ENCODE measurements at regions not wholly inside any gene's neighbourhood (a gene's known extent, or its start where the extent isn't known, plus 50 kb on each side); places are given as distances from the start of the nearest gene placed in this dataset.

DNA sequence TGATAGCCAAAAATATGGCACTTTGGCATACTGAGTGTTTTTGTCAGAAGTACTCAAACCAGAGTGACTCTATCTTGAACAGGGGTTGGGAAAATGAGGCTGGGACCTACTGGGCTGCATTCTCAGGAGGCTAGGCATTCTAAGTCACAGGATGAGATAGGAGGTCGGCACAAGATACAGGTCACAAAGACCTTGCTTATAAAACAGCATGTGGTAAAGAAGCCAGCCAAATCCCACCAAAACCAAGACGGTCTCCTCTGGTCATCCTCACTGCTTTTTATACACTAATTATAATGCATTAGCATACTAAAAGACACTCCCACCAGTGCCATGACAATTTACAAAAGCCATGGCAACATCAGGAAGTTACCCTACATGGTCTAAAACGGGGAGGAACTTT lies 985.1 kb downstream of the HACE1 start:
- DNase-seq (ENCODE audit: low spot score), result no peak
- Mint-ChIP-seq H3K4me1 (peaks cover 33% of the 10 kb centered on the region), H3K4me3 (no peak overlapping the region), H3K36me3 (peaks cover 6% of the 10 kb centered on the region), H3K27me3 (ENCODE audit: low read depth) (no peaks in the 10 kb centered on the region), H3K9me3 (peaks cover 19% of the 10 kb centered on the region), H3K27ac (no peak overlapping the region; the same call in 1 of the 2 replicates)
- TF ChIP-seq, protein P1, sequence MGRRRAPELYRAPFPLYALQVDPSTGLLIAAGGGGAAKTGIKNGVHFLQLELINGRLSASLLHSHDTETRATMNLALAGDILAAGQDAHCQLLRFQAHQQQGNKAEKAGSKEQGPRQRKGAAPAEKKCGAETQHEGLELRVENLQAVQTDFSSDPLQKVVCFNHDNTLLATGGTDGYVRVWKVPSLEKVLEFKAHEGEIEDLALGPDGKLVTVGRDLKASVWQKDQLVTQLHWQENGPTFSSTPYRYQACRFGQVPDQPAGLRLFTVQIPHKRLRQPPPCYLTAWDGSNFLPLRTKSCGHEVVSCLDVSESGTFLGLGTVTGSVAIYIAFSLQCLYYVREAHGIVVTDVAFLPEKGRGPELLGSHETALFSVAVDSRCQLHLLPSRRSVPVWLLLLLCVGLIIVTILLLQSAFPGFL (CRISPR knock-in tag; IDR thresholded peaks at IDR 0.05; ENCODE audit: borderline replicate concordance), result no peak
- TF ChIP-seq OVOL2 (CRISPR knock-in tag; IDR thresholded peaks at IDR 0.05; ENCODE audit: borderline replicate concordance) (no peak), ZNF121 (CRISPR knock-in tag; IDR thresholded peaks at IDR 0.05) (no peak), MXD4 (CRISPR knock-in tag; IDR thresholded peaks at IDR 0.05; ENCODE audit: borderline replicate concordance) (no peak)
- TF ChIP-seq, protein P2, sequence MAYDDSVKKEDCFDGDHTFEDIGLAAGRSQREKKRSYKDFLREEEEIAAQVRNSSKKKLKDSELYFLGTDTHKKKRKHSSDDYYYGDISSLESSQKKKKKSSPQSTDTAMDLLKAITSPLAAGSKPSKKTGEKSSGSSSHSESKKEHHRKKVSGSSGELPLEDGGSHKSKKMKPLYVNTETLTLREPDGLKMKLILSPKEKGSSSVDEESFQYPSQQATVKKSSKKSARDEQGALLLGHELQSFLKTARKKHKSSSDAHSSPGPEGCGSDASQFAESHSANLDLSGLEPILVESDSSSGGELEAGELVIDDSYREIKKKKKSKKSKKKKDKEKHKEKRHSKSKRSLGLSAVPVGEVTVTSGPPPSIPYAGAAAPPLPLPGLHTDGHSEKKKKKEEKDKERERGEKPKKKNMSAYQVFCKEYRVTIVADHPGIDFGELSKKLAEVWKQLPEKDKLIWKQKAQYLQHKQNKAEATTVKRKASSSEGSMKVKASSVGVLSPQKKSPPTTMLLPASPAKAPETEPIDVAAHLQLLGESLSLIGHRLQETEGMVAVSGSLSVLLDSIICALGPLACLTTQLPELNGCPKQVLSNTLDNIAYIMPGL (CRISPR knock-in tag; IDR thresholded peaks at IDR 0.05), result no peak
- TF ChIP-seq, protein P3, sequence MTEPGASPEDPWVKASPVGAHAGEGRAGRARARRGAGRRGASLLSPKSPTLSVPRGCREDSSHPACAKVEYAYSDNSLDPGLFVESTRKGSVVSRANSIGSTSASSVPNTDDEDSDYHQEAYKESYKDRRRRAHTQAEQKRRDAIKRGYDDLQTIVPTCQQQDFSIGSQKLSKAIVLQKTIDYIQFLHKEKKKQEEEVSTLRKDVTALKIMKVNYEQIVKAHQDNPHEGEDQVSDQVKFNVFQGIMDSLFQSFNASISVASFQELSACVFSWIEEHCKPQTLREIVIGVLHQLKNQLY (CRISPR knock-in tag; IDR thresholded peaks at IDR 0.05), result no peak
- ChIA-PET POLR2A (no interaction called here), CTCF (no interaction called here)
- peak; percentile 64 for ATAC-seq

DNA sequence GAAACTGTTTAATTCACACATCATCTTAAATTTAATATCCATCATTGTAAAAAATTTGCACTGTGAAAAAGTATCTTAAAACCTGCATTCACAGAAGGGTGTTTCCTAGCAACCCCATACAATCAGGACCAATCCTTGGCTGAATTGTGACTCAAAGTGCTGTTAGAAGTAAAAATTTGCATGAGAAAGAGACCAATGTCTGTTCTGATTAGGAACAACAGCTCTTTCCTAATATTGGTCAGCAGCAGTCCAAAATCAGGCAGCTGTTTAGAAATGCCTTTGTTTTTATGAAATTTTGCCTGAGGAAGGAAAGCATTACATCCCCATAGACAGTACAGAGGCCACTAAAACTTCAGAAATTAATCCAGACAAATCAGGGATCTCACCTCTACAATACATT lies 987.0 kb downstream of the HACE1 start:
- CTCF ChIA-PET, result interaction anchor here (1.0 kb wide), 1 partner anchor 653 kb away, joined by 3 read pairs; no protein-coding TSS in a partner anchor
- no peaks in the 10 kb centered on the region for H3K27me3 Mint-ChIP-seq (ENCODE audit: low read depth)
- TF ChIP-seq PRRX2 (CRISPR knock-in tag; IDR thresholded peaks at IDR 0.05) (no peak), SMAD3 (CRISPR knock-in tag; IDR thresholded peaks at IDR 0.05; ENCODE audit: borderline replicate concordance) (no peak), NFATC4 (CRISPR knock-in tag; IDR thresholded peaks at IDR 0.05) (no peak), GRHL2 (CRISPR knock-in tag; IDR thresholded peaks at IDR 0.05; ENCODE audit: insufficient replicate concordance, severe bottlenecking) (no peak), NFE2L1 (CRISPR knock-in tag; IDR thresholded peaks at IDR 0.05) (no peak), ZNF317 (CRISPR knock-in tag; IDR thresholded peaks at IDR 0.05; ENCODE audit: borderline replicate concordance, low read depth) (no peak)
- TF ChIP-seq, protein P4, sequence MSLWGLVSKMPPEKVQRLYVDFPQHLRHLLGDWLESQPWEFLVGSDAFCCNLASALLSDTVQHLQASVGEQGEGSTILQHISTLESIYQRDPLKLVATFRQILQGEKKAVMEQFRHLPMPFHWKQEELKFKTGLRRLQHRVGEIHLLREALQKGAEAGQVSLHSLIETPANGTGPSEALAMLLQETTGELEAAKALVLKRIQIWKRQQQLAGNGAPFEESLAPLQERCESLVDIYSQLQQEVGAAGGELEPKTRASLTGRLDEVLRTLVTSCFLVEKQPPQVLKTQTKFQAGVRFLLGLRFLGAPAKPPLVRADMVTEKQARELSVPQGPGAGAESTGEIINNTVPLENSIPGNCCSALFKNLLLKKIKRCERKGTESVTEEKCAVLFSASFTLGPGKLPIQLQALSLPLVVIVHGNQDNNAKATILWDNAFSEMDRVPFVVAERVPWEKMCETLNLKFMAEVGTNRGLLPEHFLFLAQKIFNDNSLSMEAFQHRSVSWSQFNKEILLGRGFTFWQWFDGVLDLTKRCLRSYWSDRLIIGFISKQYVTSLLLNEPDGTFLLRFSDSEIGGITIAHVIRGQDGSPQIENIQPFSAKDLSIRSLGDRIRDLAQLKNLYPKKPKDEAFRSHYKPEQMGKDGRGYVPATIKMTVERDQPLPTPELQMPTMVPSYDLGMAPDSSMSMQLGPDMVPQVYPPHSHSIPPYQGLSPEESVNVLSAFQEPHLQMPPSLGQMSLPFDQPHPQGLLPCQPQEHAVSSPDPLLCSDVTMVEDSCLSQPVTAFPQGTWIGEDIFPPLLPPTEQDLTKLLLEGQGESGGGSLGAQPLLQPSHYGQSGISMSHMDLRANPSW (CRISPR knock-in tag; conservative IDR thresholded peaks at IDR 0.05; ENCODE audit: low read depth), result no peak
- TF ChIP-seq, protein P5, sequence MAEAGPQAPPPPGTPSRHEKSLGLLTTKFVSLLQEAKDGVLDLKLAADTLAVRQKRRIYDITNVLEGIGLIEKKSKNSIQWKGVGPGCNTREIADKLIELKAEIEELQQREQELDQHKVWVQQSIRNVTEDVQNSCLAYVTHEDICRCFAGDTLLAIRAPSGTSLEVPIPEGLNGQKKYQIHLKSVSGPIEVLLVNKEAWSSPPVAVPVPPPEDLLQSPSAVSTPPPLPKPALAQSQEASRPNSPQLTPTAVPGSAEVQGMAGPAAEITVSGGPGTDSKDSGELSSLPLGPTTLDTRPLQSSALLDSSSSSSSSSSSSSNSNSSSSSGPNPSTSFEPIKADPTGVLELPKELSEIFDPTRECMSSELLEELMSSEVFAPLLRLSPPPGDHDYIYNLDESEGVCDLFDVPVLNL (CRISPR knock-in tag; IDR thresholded peaks at IDR 0.05; ENCODE audit: borderline replicate concordance, low read depth), result no peak
- no peak overlapping the region for H3K4me3 Mint-ChIP-seq
- H3K4me1 Mint-ChIP-seq, result peaks cover 33% of the 10 kb centered on the region
- no peak overlapping the region for H3K27ac Mint-ChIP-seq
- no peak for DNase-seq (ENCODE audit: low spot score)
- ATAC-seq, result peak; percentile 73
- no peaks in the 10 kb centered on the region for H3K36me3 Mint-ChIP-seq
- peaks cover 9% of the 10 kb centered on the region for H3K9me3 Mint-ChIP-seq
- POLR2A ChIA-PET, result no interaction called here

DNA sequence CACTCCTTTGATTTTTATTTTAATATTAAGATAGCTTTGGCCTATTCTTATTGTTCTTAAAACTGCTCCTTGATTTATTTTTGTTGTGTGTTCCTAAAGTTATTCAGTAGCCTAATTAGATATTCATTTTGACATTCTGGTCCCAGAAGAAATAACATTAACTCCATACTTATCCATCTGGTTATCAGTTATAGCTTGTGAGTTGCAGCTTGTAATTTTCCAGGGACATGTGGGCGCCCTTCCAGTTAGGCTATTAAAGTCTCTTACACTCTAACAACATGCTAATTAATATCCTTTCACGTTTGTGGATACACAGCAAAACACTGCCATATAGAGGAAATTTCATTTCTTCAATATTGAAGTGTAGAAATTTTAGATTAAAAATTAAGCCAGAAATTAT lies 987.5 kb downstream of the HACE1 start:
- Mint-ChIP-seq H3K9me3 (peaks cover 8% of the 10 kb centered on the region), H3K27ac (no peak overlapping the region), H3K4me3 (no peak overlapping the region), H3K4me1 (peaks cover 33% of the 10 kb centered on the region), H3K27me3 (ENCODE audit: low read depth) (no peaks in the 10 kb centered on the region), H3K36me3 (no peaks in the 10 kb centered on the region)
- CTCF ChIA-PET, result interaction anchor here (1.0 kb wide), 1 partner anchor 654 kb away, joined by 3 read pairs; no protein-coding TSS in a partner anchor
- ATAC-seq (no peak), DNase-seq (ENCODE audit: low spot score) (no peak)
- POLR2A ChIA-PET, result no interaction called here
- TF ChIP-seq ZNF232 (CRISPR knock-in tag; IDR thresholded peaks at IDR 0.05) (no peak), OVOL2 (CRISPR knock-in tag; IDR thresholded peaks at IDR 0.05; ENCODE audit: borderline replicate concordance) (no peak), ZNF317 (CRISPR knock-in tag; IDR thresholded peaks at IDR 0.05; ENCODE audit: borderline replicate concordance, low read depth) (no peak), SOX15 (CRISPR knock-in tag; IDR thresholded peaks at IDR 0.05) (no peak), PRRX2 (CRISPR knock-in tag; IDR thresholded peaks at IDR 0.05) (no peak)
- TF ChIP-seq, protein P6, sequence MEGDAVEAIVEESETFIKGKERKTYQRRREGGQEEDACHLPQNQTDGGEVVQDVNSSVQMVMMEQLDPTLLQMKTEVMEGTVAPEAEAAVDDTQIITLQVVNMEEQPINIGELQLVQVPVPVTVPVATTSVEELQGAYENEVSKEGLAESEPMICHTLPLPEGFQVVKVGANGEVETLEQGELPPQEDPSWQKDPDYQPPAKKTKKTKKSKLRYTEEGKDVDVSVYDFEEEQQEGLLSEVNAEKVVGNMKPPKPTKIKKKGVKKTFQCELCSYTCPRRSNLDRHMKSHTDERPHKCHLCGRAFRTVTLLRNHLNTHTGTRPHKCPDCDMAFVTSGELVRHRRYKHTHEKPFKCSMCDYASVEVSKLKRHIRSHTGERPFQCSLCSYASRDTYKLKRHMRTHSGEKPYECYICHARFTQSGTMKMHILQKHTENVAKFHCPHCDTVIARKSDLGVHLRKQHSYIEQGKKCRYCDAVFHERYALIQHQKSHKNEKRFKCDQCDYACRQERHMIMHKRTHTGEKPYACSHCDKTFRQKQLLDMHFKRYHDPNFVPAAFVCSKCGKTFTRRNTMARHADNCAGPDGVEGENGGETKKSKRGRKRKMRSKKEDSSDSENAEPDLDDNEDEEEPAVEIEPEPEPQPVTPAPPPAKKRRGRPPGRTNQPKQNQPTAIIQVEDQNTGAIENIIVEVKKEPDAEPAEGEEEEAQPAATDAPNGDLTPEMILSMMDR (IDR thresholded peaks at IDR 0.05), result no peak
- TF ChIP-seq, protein P7, sequence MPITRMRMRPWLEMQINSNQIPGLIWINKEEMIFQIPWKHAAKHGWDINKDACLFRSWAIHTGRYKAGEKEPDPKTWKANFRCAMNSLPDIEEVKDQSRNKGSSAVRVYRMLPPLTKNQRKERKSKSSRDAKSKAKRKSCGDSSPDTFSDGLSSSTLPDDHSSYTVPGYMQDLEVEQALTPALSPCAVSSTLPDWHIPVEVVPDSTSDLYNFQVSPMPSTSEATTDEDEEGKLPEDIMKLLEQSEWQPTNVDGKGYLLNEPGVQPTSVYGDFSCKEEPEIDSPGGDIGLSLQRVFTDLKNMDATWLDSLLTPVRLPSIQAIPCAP (CRISPR knock-in tag; IDR thresholded peaks at IDR 0.05), result no peak
- TF ChIP-seq, protein P8, sequence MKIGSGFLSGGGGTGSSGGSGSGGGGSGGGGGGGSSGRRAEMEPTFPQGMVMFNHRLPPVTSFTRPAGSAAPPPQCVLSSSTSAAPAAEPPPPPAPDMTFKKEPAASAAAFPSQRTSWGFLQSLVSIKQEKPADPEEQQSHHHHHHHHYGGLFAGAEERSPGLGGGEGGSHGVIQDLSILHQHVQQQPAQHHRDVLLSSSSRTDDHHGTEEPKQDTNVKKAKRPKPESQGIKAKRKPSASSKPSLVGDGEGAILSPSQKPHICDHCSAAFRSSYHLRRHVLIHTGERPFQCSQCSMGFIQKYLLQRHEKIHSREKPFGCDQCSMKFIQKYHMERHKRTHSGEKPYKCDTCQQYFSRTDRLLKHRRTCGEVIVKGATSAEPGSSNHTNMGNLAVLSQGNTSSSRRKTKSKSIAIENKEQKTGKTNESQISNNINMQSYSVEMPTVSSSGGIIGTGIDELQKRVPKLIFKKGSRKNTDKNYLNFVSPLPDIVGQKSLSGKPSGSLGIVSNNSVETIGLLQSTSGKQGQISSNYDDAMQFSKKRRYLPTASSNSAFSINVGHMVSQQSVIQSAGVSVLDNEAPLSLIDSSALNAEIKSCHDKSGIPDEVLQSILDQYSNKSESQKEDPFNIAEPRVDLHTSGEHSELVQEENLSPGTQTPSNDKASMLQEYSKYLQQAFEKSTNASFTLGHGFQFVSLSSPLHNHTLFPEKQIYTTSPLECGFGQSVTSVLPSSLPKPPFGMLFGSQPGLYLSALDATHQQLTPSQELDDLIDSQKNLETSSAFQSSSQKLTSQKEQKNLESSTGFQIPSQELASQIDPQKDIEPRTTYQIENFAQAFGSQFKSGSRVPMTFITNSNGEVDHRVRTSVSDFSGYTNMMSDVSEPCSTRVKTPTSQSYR (CRISPR knock-in tag; IDR thresholded peaks at IDR 0.05), result no peak

Data from WTC11 (cell line).